OCI-LY3 (cell line): ENCODE measurements at regions not wholly inside any gene's neighbourhood (a gene's known extent, or its start where the extent isn't known, plus 50 kb on each side); places are given as distances from the start of the nearest gene placed in this dataset.

ENCODE experiments used
- H2AFZ ChIP-seq: fragments of 200-600, 300-600 bp; shearing (Covaris generic); 2 replicates; pipeline ENCODE4 v1.6.0; 2014; ENCODE audit warnings: antibody characterized with exemption, low read depth, low read length
- H3K27ac ChIP-seq: fragments of 200-600, 300-600 bp; sonication (generic); 2 replicates; pipeline ENCODE4 v1.5.1; 2014; ENCODE audit warnings: mild to moderate bottlenecking, low read length, moderate library complexity, mixed read lengths
- H3K27me3 ChIP-seq: fragments of 200-600, 300-600 bp; sonication (generic); 2 replicates; pipeline ENCODE4 v1.6.1; 2014; ENCODE audit warnings: low read depth, low read length, mixed read lengths
- H3K36me3 ChIP-seq: fragments of 200-600, 300-600 bp; sonication (generic); replicated peaks from 2 replicates; pipeline ENCODE3; 2014; ENCODE audit warnings: low read depth, low read length, mixed read lengths
- H3K4me1 ChIP-seq: fragments of 300-600, 200-600 bp; sonication (generic); 2 replicates; pipeline ENCODE4 v1.6.1; 2014; ENCODE audit warnings: low read length, mixed read lengths
- H3K4me2 ChIP-seq: fragments of 200-600, 300-600 bp; sonication (generic); 2 replicates; pipeline ENCODE4 v1.6.1; 2014; ENCODE audit warnings: low read length, mixed read lengths
- H3K4me3 ChIP-seq: fragments of 300-600, 200-600 bp; sonication (generic); 2 replicates; pipeline ENCODE4 v1.5.1; 2014; ENCODE audit warnings: antibody characterized with exemption, mild to moderate bottlenecking, low read length, moderate library complexity
- H3K79me2 ChIP-seq: fragments of 300-600, 200-600 bp; shearing (Covaris generic); 2 replicates; pipeline ENCODE4 v1.6.1; 2014; ENCODE audit warnings: mild to moderate bottlenecking, low read length, mixed read lengths
- H3K9ac ChIP-seq: fragments of 300-600, 200-600 bp; shearing (Covaris generic); 2 replicates; pipeline ENCODE4 v1.6.0; 2014; ENCODE audit warnings: mild to moderate bottlenecking, low read length, moderate library complexity
- H3K9me3 ChIP-seq: fragments of 200-600, 300-600 bp; shearing (Covaris generic); 2 replicates; pipeline ENCODE4 v1.6.1; 2014; ENCODE audit warnings: low read length, mixed read lengths; ENCODE audit not compliant: insufficient read depth
- H4K20me1 ChIP-seq: fragments of 200-600, 300-600 bp; sonication (generic); 2 replicates; pipeline ENCODE4 v1.6.1; 2016; ENCODE audit warnings: low read length, mixed read lengths; ENCODE audit not compliant: insufficient read depth
- CTCF ChIP-seq: fragments of 200-600, 300-600 bp; sonication (generic); IDR thresholded peaks from 2 replicates; pipeline ENCODE4 v1.5.1; 2014; ENCODE audit warnings: antibody characterized with exemption, low read length, low read depth
- EZH2phosphoT487 ChIP-seq: fragments of 200-600 bp; shearing (Covaris generic); IDR thresholded peaks from 2 replicates; pipeline ENCODE4 v1.6.1; 2018; ENCODE audit warnings: antibody characterized with exemption, mixed run types, low read depth

GRCh38 chr10:2054728-2055127 lies 317.4 kb upstream of the ADARB2 start:
- no peak overlapping the region for H3K4me2 ChIP-seq
- H4K20me1 ChIP-seq = no peaks in the 10 kb centered on the region
- no peaks in the 10 kb centered on the region for H3K4me1 ChIP-seq
- no peaks in the 10 kb centered on the region for H3K79me2 ChIP-seq
- H3K36me3 ChIP-seq = no peaks in the 10 kb centered on the region
- no peaks in the 10 kb centered on the region for H3K9me3 ChIP-seq
- no peak for TF ChIP-seq CTCF
- no peak for TF ChIP-seq EZH2phosphoT487
- H3K9ac ChIP-seq = no peak overlapping the region
- H2AFZ ChIP-seq = no peak overlapping the region
- H3K27ac ChIP-seq = no peak overlapping the region
- no peaks in the 10 kb centered on the region for H3K27me3 ChIP-seq
- H3K4me3 ChIP-seq = no peak overlapping the region

DNA sequence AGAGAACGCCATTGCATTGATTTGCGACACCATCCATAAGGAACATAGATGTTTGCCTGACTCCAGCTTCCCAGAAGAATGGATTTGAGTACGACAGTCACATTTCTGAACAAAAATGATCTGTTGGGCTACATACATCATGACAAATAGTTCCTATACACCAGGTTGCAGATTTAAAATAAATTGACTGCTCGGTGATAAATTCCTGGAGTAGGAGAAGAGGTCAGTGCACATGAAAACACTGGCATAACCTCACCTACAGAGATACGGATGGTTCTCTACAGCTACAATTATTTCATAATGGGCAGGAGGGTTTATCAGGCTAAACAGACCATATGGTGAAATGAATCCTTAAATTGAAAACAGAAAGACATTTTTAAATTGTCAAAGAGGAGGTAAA lies 316.5 kb upstream of the ADARB2 start:
- Histone ChIP-seq H2AFZ (no peak overlapping the region), H4K20me1 (no peaks in the 10 kb centered on the region), H3K27me3 (no peaks in the 10 kb centered on the region), H3K9ac (no peak overlapping the region), H3K36me3 (no peaks in the 10 kb centered on the region), H3K27ac (no peak overlapping the region), H3K79me2 (no peaks in the 10 kb centered on the region), H3K4me3 (no peak overlapping the region), H3K4me2 (no peak overlapping the region), H3K4me1 (no peaks in the 10 kb centered on the region), H3K9me3 (no peaks in the 10 kb centered on the region)
- TF ChIP-seq EZH2phosphoT487 = no peak
- no peak for TF ChIP-seq CTCF

DNA sequence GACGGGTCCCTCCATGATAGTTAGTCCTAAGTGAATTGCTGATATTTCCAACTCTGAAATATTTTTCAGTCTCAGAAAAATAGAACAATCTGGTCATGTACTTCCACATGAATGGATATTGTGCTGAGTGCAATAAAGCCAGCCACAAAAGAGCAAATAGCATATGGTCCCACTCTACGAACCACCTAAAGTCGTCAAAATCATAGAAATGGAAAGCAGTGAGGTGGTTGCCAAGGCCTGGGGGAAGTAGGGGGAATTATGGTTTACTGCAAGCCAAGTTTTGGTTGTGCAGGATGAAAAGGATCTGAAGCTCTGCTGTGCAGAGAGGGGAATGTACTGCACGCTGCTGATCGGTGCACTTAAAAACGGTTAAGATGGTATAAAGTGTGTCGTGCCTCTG lies 313.8 kb upstream of the ADARB2 start:
- H3K4me2 ChIP-seq = no peak overlapping the region
- no peaks in the 10 kb centered on the region for H3K9me3 ChIP-seq
- no peak overlapping the region for H3K27ac ChIP-seq

DNA sequence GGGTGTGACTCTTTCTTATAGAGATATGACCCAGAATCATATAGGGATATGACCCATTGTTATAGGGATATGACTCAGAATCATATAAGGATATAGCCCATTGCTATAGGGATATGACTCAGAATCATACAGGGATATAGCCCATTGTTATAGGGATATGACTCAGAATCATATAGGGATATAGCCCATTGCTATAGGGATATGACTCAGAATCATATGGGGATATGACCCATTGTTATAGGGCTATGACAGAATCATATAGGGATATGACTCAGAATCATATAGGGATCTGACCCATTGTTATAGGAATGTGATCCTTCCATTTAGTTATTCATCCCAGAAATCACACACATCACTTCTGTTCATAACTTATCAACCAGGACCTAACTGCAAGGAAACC lies 312.2 kb upstream of the ADARB2 start:
- H2AFZ ChIP-seq = no peak overlapping the region
- no peaks in the 10 kb centered on the region for H3K27me3 ChIP-seq
- H3K27ac ChIP-seq = no peak overlapping the region
- TF ChIP-seq CTCF (no peak), EZH2phosphoT487 (no peak)
- H3K4me3 ChIP-seq = no peak overlapping the region
- H3K79me2 ChIP-seq = no peaks in the 10 kb centered on the region
- H3K4me1 ChIP-seq = no peaks in the 10 kb centered on the region
- no peak overlapping the region for H3K9ac ChIP-seq
- no peaks in the 10 kb centered on the region for H3K9me3 ChIP-seq
- no peaks in the 10 kb centered on the region for H3K36me3 ChIP-seq
- no peak overlapping the region for H3K4me2 ChIP-seq
- H4K20me1 ChIP-seq = no peaks in the 10 kb centered on the region

More for the DNA sequence above, 313.8 kb upstream of the ADARB2 start:
- Histone ChIP-seq H3K27me3 (no peaks in the 10 kb centered on the region), H3K9ac (no peak overlapping the region), H4K20me1 (no peaks in the 10 kb centered on the region), H3K79me2 (no peaks in the 10 kb centered on the region), H2AFZ (no peak overlapping the region), H3K36me3 (no peaks in the 10 kb centered on the region), H3K4me1 (no peaks in the 10 kb centered on the region), H3K4me3 (no peak overlapping the region)
- no peak for TF ChIP-seq CTCF
- no peak for TF ChIP-seq EZH2phosphoT487
